ELR (cell line): ENCODE measurements at regions not wholly inside any gene's neighbourhood (a gene's known extent, or its start where the extent isn't known, plus 50 kb on each side); places are given as distances from the start of the nearest gene placed in this dataset.
A peak's percentile ranks its signal among the peaks of the same experiment; 100 is the strongest.

Experiments
- DNase-seq: peaks from one replicate; pipeline ENCODE4 v3.0.0-alpha.2; 2015; ENCODE audit warnings: low read depth

DNA sequence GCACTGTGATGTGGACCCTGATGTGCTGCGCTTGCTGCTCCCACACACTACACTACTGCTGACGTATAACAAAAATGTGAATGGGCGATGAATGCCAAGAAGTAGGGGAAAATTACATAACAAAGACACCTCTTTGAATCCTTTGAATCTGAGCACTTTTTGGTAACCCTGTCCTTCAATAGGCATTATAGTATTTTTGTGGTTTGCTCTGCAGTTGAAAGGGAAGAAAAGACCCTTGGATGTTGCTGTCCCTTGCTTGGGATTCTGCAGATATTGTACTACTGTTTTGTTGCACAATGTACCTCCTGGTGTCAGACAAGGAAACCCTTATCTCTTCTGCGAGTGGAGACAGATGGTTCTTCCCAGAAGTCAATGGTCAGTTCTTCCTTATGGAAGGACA, 124.8 kb upstream of the UBE3A start:
- no peak for DNase-seq

DNA sequence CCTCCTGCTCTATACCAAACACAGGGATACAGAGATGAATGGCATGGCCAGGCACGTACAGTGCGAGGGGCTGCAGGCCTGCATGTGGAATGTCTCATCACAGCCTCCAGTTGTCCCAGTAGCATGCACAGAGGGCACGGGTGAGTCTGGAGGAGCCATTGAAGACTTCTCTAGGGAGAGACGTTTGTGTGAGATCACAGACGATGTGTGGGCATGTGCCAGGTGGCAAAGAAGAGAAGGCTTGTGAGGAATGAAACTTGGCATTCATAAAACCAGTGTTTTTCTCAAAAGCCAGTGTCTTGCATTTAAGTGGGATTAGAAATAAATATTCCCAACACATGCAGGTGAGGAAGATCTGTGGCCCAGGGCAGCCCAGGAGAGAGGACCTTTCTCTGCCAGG, 119.1 kb upstream of the UBE3A start:
- no peak for DNase-seq

DNA sequence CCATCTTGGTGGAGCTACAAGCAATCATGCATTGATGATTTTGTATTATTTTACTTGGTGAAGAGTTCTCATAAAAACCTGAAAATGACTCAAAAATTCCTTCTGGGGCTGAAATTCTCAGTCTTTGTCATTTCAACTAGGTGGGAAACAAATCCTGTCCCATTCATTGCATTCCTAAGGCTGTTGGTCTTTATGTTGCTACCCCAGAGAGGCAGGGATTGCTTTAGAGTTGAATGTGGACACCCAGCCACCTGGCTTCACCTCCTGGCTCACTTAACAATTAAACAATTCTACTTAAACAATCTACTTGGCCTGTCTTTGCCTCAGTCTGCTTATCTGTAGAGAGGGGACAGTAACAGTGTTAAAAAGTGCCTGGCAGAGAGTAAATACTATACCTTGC, 117.3 kb upstream of the UBE3A start:
- DNase-seq: no peak

- DNase-seq: no peak
These were observed 115.8 kb upstream of the UBE3A start for GRCh38 chr15:25554640-25555039.

DNA sequence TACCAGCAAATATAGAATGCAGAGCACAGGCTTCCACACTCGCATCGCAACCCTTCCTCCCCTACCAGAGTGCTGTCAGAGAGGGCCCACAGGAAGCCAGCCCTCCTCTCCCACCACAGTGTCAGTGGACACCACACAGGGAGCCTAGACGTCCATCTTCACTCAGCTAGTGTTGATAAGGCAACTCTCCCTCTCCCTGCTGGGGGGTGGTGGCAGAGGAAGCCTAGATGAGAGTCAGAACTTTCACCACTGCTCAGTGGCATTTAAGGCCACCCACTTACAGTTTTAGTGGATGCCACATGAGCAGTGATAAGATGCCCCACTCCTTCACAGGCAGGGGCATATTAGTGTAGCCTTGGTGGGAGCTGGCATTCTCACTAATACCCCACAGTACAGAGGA, 109.8 kb upstream of the UBE3A start:
- DNase-seq: no peak

DNA sequence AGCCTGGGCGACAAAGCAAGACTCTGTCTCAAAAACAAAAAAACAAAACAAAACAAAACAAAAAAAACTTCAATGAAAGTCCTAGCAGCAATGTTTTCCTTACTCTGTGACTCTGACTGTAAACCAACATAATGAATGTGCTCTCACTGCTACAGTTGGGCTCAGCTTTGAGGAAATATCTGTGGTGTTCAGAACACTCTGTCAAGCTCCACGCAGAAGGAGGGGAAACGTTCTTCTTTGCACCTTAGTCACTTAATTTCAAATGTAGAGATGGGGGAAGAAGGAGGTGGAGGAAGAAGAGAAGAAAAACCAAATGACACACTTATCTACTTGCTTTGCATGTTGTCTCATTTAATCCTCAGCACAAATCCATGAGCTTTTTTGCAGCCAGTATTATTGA, 107.1 kb upstream of the UBE3A start:
- no peak for DNase-seq

- DNase-seq: no peak
These were observed 106.2 kb upstream of the UBE3A start for GRCh38 chr15:25545017-25545416.

DNA sequence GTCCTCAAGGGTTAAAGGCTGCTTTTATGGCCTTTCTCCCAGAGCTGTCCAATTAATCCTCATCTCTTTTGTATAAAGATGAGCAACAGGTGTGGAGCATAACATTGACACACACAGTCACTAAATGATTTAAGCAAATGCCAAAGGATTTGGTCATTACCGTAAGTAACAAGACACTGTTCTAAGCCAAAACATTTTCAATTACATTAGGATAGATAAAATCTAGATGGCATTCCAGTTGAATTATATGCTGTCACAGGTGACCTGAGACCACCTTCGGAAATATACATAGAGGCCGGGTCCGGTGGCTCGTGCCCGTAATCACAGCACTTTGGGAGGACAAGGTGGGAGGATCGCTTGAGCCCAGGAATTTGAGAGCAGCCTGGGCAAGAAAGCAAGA, 105.3 kb upstream of the UBE3A start:
- no peak for DNase-seq

DNA sequence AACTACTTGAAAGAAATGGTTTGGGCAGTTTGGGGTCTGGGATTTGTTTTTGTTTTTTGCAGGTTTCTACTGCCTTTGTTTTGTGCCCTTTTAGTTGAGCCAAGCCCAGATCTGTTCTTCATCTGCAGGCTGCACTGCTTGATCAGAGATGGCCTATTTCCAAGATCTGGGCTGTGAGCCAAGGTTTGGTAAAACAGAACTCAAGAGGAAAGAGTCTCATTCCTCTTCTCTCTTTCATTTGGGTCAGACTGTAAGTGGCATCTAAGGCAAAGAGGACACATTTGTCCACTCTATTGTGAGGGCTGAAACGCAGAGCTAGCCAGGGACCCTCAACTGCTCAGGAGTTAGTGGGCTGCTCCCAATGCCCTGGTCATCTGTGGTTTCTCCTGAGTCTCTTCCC, 104.4 kb upstream of the UBE3A start:
- DNase-seq: no peak

DNA sequence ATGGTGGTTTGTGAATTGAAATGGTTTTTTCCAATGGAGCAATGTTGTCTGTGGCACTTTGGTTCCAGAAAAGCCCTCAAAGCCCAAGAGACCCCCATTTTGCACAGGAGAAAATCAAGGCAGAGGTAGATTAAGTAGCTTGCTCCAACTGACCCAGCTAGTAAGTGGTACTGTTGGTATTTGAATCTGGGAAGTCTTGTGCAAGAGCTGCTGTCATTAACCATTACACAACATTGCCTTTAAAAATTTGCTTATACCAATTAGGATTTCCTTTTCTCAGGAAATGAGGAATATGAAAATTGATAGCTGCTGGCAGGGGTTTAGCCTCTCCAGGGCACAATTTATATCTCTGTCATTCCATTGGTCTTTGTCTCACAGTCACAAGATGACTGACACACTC, 102.4 kb upstream of the UBE3A start:
- DNase-seq: no peak

DNA sequence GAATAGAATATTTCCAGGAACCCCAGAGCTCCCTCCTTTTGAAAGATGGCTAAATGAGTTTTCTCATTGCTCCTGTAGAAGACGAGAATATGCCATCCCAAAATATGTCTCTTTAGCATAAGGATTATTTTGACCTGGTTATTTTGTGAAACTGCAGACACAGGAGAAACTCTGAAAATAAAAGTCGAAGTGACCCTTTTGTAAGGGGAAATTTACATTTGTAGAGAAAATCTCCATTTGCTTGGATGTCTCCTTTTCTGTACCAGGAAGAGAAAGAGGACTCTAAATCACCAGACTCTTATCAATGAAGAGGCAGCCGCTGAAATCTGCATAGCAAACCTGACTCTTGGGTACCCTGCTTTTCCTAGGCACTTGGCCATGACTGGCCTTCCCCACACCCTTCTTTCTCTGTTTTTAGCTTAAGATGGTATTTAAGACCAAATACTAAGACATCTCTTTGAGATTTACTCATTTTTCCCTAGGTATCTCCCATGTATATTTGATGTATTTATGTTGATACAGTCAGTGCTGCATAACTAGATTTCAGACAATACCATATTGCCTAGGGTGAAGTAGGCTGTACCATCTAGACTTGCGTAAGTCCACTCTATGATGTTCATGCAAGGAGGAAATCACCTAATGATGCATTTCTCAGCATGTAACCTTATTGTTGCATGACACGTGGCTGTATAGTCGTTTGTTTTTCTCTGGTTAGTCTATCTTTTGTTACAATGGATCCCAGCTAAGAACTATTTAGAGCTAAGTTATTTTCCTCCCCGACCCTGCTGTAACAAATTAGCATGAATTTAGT, 98.2 kb upstream of the UBE3A start:
- DNase-seq: no peak

GRCh38 chr15:25535866-25536265, 97.0 kb upstream of the UBE3A start:
- DNase-seq: no peak

- no peak for DNase-seq
These were observed 95.5 kb upstream of the UBE3A start for GRCh38 chr15:25534293-25534692.

DNA sequence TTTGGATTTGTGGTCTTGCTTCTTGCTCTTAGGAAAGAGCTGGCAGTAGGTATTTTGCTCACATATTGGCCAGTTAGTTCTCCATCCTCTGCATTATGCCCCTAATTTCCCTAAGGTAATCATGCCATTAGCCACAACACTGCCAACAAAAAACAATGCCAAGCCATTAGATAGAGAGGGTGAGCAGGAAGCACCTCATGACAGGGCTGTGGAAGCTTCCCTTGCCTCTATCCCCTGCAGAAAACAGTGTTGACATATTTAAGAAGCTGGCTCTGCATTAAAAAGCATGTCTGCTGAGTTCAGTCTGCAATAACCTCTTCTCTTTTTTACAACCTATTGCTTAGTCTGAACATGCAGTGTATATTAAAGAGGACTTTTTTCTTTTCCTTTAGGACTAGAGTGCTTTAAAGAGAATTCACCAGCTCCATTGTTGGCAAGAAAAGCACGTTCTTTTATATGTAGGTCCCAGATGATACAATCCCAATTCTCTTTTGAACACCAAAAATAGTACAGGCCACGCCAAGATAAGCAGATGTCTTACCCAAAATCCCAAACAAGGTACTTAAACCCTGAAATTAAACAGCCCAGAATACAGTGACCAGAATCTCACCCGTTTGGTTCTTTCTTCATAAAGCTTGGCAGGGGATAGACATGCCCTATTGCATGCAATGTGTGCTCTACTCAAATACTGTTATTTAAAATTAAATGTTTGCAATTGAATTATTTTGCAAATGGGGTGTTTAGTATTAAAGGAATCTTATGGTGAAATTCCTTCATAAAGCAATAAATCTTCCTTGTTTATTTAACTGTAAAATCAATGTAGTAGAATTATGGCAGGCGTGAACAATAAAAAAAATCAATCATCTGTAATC, 93.7 kb upstream of the UBE3A start:
- no peak for DNase-seq

- no peak for DNase-seq
These were observed 91.0 kb upstream of the UBE3A start for GRCh38 chr15:25529774-25530173.

DNA sequence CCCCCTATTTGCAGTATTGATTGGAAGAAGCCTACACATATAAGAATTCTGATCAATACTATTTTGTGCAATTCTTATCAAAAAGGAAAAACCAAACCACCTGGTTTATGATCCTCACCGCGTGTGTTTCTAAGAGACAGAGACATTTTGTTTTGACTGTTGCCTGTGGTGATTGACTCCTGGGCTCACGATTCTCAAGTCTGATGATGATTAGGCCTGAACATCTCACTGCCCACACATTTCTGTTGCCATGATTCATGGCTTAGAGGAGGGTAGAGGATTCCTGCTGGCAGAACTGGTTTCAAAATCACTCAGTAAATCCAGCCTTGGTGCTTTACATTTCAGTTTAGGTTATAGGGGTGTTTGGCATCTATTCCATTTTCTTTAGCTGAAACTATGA, 88.3 kb upstream of the UBE3A start:
- no peak for DNase-seq

- no peak for DNase-seq
These were observed 86.9 kb upstream of the UBE3A start for GRCh38 chr15:25525741-25526140.

GRCh38 chr15:25515633-25516032, 76.8 kb upstream of the UBE3A start:
- no peak for DNase-seq

DNA sequence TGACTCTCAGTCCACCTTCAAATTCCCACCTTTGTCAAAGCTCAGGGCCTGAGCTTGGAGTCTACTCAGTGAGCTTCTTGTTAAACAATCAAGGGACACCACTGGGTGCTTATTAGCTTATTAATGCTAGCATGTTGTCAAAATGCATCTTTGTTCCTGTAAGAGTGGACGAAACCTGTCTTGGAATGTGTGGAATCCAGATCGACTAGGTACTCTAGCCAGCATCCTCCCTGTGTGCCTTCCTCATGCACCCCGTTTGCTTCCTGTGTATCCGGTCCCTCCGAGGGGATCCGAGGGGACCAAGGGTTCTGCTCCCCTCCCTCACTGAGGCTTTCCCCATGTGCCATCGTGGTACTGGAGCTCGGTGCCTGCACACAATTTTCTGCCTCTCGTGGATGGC, 75.7 kb upstream of the UBE3A start:
- no peak for DNase-seq

GRCh38 chr15:25512957-25513356, 74.1 kb upstream of the UBE3A start:
- DNase-seq: no peak

GRCh38 chr15:25510146-25510545, 71.3 kb upstream of the UBE3A start:
- no peak for DNase-seq

DNA sequence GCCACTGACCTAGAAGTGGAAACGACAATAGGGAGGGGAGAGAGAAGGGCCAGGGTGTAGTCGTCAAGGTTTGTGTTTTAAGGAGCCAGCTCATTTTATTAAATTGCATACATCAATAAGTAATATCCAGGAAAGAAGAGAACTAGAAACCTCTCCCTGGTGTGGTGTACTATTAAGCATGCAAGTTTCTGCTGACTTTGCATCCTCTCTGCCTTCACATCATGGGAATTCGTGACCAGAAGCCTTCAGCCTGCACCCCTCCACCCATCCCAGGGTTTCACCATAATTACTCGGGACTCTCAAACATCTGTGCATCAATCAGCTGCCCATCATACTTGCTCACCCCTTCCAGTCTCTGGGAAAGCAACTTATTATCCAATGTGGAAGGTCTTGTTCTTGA, 70.9 kb upstream of the UBE3A start:
- no peak for DNase-seq

GRCh38 chr15:25508369-25509002, 69.7 kb upstream of the UBE3A start:
- peak; percentile 30 for DNase-seq
